ENCODE measurements at regions not wholly inside any gene's neighbourhood (a gene's known extent, or its start where the extent isn't known, plus 50 kb on each side); places are given as distances from the start of the nearest gene placed in this dataset.

- DNase-seq (ENCODE audit: extremely low read depth in 1 of 2, low read depth in 1 of 2), result no peak
Measured at GRCh38 chr15:31239409-31239808, 87.2 kb upstream of the KLF13 start.

GRCh38 chr15:31241888-31242522 lies 84.6 kb upstream of the KLF13 start:
- DNase-seq (ENCODE audit: extremely low read depth in 1 of 2, low read depth in 1 of 2), result no peak

- no peak for DNase-seq (ENCODE audit: extremely low read depth in 1 of 2, low read depth in 1 of 2)
Measured at GRCh38 chr15:31243895-31244294, 82.7 kb upstream of the KLF13 start.

- no peak for DNase-seq (ENCODE audit: extremely low read depth in 1 of 2, low read depth in 1 of 2)
Measured at GRCh38 chr15:31245135-31245689, 81.4 kb upstream of the KLF13 start.

- no peak for DNase-seq (ENCODE audit: extremely low read depth in 1 of 2, low read depth in 1 of 2)
Measured at GRCh38 chr15:31245756-31246155, 80.9 kb upstream of the KLF13 start.

GRCh38 chr15:31247404-31247803 lies 79.2 kb upstream of the KLF13 start:
- DNase-seq (ENCODE audit: extremely low read depth in 1 of 2, low read depth in 1 of 2), result no peak

- no peak for DNase-seq (ENCODE audit: extremely low read depth in 1 of 2, low read depth in 1 of 2)
Measured at GRCh38 chr15:31248263-31248662, 78.4 kb upstream of the KLF13 start.

- DNase-seq (ENCODE audit: extremely low read depth in 1 of 2, low read depth in 1 of 2), result no peak
Measured at GRCh38 chr15:31248951-31249350, 77.7 kb upstream of the KLF13 start.

GRCh38 chr15:31250033-31250432 lies 76.6 kb upstream of the KLF13 start:
- no peak for DNase-seq (ENCODE audit: extremely low read depth in 1 of 2, low read depth in 1 of 2)

GRCh38 chr15:31251165-31251564 lies 75.5 kb upstream of the KLF13 start:
- DNase-seq (ENCODE audit: extremely low read depth in 1 of 2, low read depth in 1 of 2), result no peak

GRCh38 chr15:31252171-31252785 lies 74.4 kb upstream of the KLF13 start:
- DNase-seq (ENCODE audit: extremely low read depth in 1 of 2, low read depth in 1 of 2), result no peak

GRCh38 chr15:31254431-31255175 lies 72.0 kb upstream of the KLF13 start:
- DNase-seq (ENCODE audit: extremely low read depth in 1 of 2, low read depth in 1 of 2), result no peak

- no peak for DNase-seq (ENCODE audit: extremely low read depth in 1 of 2, low read depth in 1 of 2)
Measured at GRCh38 chr15:31255176-31255510, 71.5 kb upstream of the KLF13 start.

- no peak for DNase-seq (ENCODE audit: extremely low read depth in 1 of 2, low read depth in 1 of 2)
Measured at GRCh38 chr15:31255732-31256377, 70.8 kb upstream of the KLF13 start.

GRCh38 chr15:31256378-31257265 lies 70.0 kb upstream of the KLF13 start:
- DNase-seq (ENCODE audit: extremely low read depth in 1 of 2, low read depth in 1 of 2), result no peak

GRCh38 chr15:31257286-31257685 lies 69.3 kb upstream of the KLF13 start:
- DNase-seq (ENCODE audit: extremely low read depth in 1 of 2, low read depth in 1 of 2), result no peak

GRCh38 chr15:31258260-31258659 lies 68.4 kb upstream of the KLF13 start:
- no peak for DNase-seq (ENCODE audit: extremely low read depth in 1 of 2, low read depth in 1 of 2)

- DNase-seq (ENCODE audit: extremely low read depth in 1 of 2, low read depth in 1 of 2), result no peak
Measured at GRCh38 chr15:31259562-31260252, 66.9 kb upstream of the KLF13 start.

GRCh38 chr15:31260646-31261265 lies 65.9 kb upstream of the KLF13 start:
- DNase-seq (ENCODE audit: extremely low read depth in 1 of 2, low read depth in 1 of 2), result no peak

Data from activated CD8-positive, alpha-beta memory T cell treated with anti-CD3 and anti-CD28 coated beads for 1 hour (primary cell).